GM19397 (cell line): ENCODE measurements at regions not wholly inside any gene's neighbourhood (a gene's known extent, or its start where the extent isn't known, plus 50 kb on each side); places are given as distances from the start of the nearest gene placed in this dataset.
"Not testable (repeated sequence)": the region's sequence is repeated elsewhere in the genome, so short reads cannot be mapped to it uniquely, and the experiment has no call there.

Experiments used
- ATAC-seq: cut with Tn5 transposase; IDR thresholded peaks from one replicate; pipeline ENCODE4 v1.9.1; 2021; ENCODE audit warnings: mild to moderate bottlenecking, moderate library complexity; ENCODE audit not compliant: unreplicated experiment

GRCh38 chr4:58075724-58076123, 965.5 kb upstream of the IGFBP7 start:
- ATAC-seq: no peak

DNA sequence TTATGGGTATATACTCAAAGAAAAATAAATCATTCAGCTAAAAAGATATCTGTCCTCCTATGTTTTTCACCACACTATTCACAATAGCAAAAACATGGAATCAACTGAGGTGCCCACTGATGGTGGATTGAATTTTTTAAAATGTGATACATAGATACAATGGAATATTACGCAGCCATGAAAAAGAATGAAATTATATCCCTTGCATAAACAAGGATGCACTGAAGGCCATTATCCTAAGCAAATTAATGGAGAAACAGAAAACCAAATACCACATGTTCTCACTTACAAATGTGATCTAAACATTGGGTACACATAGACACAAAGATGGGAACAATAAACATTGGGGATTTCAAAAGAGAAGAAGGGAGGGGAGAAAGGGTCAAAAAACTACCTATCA, 964.2 kb upstream of the IGFBP7 start:
- ATAC-seq: no peak

DNA sequence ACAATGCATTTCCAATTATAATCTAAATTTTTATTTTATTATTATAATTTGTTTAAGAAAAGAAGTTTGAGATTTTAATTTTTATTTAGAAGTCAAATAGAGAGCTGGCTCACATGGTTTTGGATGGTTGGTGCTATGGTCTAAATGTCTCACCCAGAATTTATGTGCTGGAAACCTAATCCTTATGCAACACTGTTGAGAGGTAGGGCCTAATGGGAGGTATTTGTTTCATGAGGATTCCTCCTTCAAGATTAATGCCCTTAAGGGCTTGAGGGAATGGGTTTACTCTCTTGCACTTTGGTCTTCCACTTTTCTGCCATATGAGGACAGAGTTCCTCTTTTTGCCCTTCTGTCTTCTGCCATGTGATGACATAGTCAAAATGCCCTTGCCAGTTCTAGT, 960.5 kb upstream of the IGFBP7 start:
- ATAC-seq: no peak

GRCh38 chr4:58064653-58065052, 954.5 kb upstream of the IGFBP7 start:
- no peak for ATAC-seq

DNA sequence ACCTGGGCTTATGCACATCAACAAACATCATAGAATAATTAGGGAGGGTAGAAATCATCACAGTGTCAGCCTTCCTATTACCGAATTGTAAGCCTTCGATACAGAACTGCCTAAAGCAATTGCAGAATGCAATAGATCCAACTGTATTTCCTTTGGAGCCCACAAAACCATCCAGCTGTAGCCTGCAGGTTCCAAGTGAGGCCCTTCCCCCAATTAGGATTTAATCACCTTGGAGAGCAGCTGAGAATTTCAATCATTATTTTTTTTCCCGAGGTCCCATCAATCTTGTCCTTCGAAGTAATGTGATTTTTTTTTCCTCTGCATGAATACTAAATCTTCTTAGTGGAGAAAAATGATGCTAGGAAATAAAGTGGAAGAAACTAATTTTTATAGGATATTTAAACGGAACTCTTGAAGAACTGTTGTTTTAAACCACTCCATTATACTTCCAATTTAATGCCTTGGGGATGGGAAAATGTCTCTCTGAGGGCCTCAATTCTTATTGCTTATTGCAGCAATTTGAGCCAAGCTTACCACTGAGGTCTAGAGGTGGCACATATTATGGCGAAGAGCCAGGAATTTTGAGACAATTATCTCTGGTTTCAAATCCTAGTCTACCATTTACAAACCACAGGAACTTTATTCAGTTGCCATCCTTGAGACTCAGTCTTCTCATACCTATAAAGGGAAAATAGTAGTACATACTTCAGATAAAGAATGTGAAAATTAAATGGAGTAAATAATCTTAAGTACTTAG, 953.4 kb upstream of the IGFBP7 start:
- no peak for ATAC-seq

- ATAC-seq: no peak
Observed at GRCh38 chr4:58061967-58062366, 951.8 kb upstream of the IGFBP7 start.

- ATAC-seq: no peak
Observed at GRCh38 chr4:58050439-58050838, 940.3 kb upstream of the IGFBP7 start.

GRCh38 chr4:58048491-58048890, 938.3 kb upstream of the IGFBP7 start:
- no peak for ATAC-seq

GRCh38 chr4:58042176-58042575, 932.0 kb upstream of the IGFBP7 start:
- no peak for ATAC-seq

- no peak for ATAC-seq
Observed at GRCh38 chr4:57993944-57994343, 883.8 kb upstream of the IGFBP7 start.

GRCh38 chr4:57989430-57989829, 879.2 kb upstream of the IGFBP7 start:
- no peak for ATAC-seq

GRCh38 chr4:57985161-57985560, 875.0 kb upstream of the IGFBP7 start:
- no peak for ATAC-seq

DNA sequence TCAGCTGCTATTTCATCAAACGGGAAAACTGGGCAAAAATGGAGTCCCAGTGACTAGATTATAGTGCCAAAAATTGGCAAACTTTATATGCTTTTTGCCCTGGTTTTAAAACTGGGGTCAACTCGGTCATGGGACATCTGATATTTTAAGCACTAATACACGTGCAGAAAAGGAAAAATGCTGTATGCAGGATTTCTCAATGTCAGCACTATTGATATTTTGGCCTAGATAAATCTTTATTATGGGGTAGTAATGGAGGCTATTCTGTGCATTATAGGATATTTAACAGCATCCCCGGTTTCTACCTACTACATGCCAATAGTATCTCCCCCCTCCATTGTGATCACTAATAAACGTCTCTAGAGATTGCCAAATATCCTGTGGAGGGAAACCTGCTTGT, 870.9 kb upstream of the IGFBP7 start:
- no peak for ATAC-seq

DNA sequence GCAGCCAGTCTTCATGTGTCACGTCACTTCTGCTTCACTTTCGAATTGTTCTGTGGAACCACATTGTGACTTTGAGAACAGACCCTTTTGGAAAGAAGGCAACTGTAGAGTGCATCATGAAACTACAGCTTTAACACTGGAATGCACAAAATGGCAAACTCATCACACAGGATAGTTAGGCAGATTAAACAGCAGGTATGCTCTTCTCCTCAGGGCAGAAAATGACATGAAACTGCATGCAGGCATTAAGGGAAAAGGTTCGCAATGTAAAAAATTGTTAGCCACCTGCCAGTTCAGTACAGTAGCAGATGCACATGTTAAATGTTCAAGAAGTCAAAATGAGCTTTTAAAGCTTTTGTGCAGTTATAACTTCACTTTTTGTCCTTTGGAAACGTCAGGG, 864.6 kb upstream of the IGFBP7 start:
- ATAC-seq: no peak

DNA sequence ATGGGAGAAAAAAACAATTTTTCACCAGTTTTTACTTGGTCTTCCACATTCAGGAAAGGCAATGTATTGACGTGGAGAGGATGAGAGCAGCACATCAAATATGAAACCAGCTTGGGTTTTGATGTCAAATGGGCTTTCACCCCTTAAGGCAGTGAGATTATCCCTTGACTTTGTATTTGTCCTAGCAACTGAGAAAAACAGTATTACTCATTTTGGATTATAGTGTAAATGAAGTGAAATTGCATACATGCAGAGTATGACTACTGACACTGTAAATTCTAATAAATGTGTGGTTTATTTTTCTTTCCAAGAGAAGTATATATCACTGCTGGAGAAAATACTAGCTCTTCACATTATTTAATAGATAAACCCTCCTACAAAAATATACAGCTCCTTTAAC, 863.6 kb upstream of the IGFBP7 start:
- ATAC-seq: no peak

DNA sequence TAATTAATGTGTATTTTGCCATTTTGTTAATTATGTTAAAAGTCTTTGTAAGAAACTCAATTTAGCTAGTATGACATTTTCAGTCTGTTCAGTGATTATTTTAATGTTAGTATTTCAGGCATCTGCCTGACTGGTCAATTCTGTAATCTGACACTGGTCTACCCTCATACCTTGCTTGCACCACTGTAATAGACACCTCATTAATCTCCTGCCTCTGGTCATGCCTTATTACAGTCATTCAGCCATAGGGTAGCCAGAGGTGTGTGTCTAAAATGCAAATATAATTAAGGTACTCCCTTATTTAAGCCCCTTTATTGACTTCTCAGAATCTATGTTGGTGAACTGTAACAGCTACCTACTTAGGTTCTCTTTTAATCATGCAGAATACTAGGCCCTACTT, 861.1 kb upstream of the IGFBP7 start:
- ATAC-seq: no peak

GRCh38 chr4:57966987-57967760, 857.0 kb upstream of the IGFBP7 start:
- ATAC-seq: no peak

- not testable (repeated sequence) for ATAC-seq
Observed at GRCh38 chr4:57965431-57965830, 855.2 kb upstream of the IGFBP7 start.

- ATAC-seq: no peak
Observed at GRCh38 chr4:57945298-57945697, 835.1 kb upstream of the IGFBP7 start.

DNA sequence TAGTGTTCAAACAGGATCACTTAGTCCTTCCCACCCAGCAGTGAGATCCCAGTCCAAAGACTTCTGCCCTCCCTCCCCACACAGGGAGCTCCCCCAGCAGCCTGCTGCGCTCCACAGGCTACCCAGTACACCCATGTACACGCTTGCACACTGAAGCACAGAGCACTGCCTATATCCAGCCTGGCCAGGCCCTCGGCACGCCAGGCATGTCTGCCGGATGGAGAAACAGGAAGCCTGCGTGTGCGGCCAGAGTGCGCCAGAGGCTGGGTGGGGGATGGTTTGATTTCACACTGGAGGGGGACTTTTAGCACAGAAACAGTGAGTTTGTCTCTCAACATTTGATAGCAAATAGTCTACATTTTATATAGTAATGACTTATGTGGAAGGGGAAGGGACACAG, 833.5 kb upstream of the IGFBP7 start:
- ATAC-seq: no peak

GRCh38 chr4:57937326-57937725, 827.1 kb upstream of the IGFBP7 start:
- not testable (repeated sequence) for ATAC-seq

GRCh38 chr4:57926311-57926710, 816.1 kb upstream of the IGFBP7 start:
- ATAC-seq: no peak
